ENCODE measurements at regions not wholly inside any gene's neighbourhood (a gene's known extent, or its start where the extent isn't known, plus 50 kb on each side); places are given as distances from the start of the nearest gene placed in this dataset.
"Not testable (repeated sequence)": the region's sequence is repeated elsewhere in the genome, so short reads cannot be mapped to it uniquely, and the experiment has no call there.

DNA sequence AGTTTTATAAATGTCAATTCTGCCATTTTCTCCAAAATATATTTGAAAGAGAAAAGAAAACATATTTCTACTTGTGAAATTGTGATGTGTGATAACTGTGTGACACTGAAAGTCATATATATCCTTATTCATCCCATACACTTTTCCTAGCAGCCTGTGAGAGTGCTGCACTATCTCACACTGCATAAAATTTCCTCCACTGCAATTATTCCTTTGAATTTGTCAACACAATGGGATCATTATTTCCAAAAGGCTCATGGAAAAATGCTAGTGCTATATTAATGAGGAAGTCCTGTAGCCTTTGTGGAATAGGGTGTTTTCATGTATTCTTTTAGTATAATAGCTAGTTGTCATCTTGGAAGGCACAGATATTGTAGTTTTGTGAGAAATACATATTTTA is 504.1 kb downstream of the RPL10L start:
- Histone ChIP-seq H3K4me3 (no peak overlapping the region), H3K27ac (no peak overlapping the region)

- Histone ChIP-seq H3K4me3 (no peak overlapping the region), H3K27ac (no peak overlapping the region)
Measured at GRCh38 chr14:46147024-46147423, 504.6 kb downstream of the RPL10L start.

GRCh38 chr14:46140445-46140844 is 511.1 kb downstream of the RPL10L start:
- Histone ChIP-seq H3K4me3 (no peak overlapping the region), H3K27ac (no peak overlapping the region)

DNA sequence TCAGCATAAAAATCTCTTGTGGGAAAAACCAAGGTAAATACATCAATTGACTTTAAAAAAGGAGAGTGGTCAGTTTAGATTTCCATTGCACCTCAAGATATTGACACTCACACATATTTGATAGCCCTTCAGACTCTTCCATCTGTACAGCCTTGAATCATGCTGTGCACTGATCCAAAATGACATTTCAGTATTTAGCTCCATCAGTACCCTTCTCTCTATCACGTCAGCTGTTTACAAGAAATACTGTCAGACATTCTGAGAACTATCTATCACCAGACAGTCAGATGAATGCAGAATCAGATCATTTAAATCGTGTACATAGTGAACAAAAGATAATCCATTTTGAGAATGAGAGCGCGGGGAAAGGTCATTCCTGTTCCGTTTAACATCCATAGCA is 511.9 kb downstream of the RPL10L start:
- Histone ChIP-seq H3K27ac (no peak overlapping the region), H3K4me3 (no peak overlapping the region)

GRCh38 chr14:46137786-46138185 is 513.8 kb downstream of the RPL10L start:
- no peak overlapping the region for H3K27ac ChIP-seq

GRCh38 chr14:46136456-46136855 is 515.1 kb downstream of the RPL10L start:
- H3K4me3 ChIP-seq: no peak overlapping the region
- H3K27ac ChIP-seq: no peak overlapping the region

More at GRCh38 chr14:46137786-46138185, 513.8 kb downstream of the RPL10L start:
- no peak overlapping the region for H3K4me3 ChIP-seq

DNA sequence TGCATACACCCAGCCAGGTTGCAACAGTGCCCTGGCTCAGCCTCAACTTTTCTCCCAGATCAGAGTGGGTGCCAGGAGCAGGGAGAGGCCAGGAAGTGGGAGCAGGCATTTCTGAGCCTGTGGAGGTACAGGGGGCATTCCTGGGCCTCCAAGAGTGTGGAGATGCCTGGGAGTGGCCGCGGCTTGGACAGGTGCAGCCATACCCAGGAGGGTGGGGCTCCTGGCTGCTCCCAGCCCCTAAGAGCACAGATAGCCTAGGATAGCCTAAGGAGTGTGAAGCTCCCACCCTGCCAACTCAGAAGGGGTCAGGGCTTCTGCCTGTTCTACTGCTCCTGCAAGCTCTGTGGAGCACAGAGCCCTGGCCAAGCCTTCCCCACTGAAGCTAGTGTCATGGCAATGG is 543.4 kb downstream of the RPL10L start:
- no peak overlapping the region for H3K4me3 ChIP-seq
- H3K27ac ChIP-seq: no peak overlapping the region

DNA sequence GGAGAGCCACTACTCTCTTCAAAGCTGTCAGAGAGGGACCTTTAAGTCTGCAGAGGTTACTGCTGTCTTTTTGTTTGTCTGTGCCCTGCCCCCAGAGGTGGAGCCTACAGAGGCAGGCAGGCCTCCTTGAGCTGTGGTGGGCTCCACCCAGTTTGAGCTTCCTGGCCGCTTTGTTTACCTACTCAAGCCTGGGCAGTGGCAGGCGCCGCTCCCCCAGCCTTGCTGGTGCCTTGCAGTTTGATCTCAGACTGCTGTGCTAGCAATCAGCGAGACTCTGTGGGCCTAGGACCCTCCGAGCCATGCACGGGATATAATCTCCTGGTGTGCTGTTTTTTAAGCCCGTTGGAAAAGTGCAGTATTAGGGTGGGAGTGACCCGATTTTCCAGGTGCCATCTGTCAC is 550.7 kb downstream of the RPL10L start:
- not testable (repeated sequence) for H3K4me3 ChIP-seq, H3K27ac ChIP-seq

DNA sequence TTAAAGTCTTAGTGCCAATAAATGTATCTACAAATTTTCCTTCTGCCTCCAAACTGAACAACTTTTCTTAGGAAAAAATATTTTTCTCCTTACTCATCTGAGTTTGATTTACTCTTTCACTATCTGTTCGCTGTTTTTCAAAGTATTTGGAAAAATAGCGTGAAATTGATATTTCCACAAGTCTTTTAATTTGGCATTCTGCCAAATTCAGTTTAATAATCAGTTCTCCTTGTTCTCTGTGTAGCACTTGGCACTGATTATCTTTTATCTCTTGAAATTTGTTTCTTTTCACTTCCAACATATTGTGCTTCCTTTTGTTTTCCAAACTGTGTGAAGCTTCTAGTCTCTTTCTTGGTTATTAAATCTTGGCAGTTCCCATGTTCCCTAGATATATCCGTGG is 559.8 kb downstream of the RPL10L start:
- no peak overlapping the region for H3K27ac ChIP-seq
- no peak overlapping the region for H3K4me3 ChIP-seq

DNA sequence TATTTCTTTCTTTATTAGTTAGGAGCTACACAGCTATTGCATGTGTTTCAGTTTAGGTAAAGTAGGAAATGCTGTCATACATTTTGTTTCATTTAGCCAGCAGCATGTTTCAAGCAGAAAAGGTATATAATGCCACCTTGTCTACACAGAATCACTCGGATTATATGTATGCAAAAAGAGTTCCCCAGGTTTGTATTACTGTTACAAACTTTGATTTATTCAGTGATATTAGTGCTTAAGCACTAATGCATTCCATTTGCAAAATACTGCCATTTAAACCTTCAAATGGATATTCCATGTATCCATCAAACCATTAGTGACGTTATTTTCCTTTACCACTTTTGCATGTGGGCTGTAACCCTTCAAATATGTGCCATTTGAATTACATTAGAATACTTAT is 564.0 kb downstream of the RPL10L start:
- Histone ChIP-seq H3K27ac (no peak overlapping the region), H3K4me3 (no peak overlapping the region)

DNA sequence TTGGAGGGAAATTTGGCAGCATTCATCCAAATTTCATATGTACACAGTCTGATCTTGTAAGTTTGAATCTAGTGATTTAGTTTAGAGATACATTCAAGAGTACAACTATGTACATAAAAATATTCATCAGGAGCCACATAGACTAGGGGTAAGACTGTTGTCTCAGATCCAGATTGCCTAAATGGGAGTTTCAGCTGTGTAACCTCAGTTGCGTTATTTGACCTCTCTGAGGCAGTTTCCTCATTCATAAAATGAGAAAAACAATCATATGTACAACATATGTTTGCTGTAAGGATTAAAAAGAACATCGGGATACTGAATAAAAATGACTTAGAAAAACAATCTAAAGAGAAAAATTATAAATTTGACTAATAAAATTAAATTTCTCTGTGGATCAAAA is 577.5 kb downstream of the RPL10L start:
- no peak overlapping the region for H3K27ac ChIP-seq
- H3K4me3 ChIP-seq: no peak overlapping the region

GRCh38 chr14:46063872-46064271 is 587.7 kb downstream of the RPL10L start:
- H3K4me3 ChIP-seq: no peak overlapping the region

GRCh38 chr14:46058964-46059563 is 592.5 kb downstream of the RPL10L start:
- Histone ChIP-seq H3K4me3 (no peak overlapping the region), H3K27ac (peak overlapping the region in 1 of 21 experiments; percentile 30)

More at GRCh38 chr14:46063872-46064271, 587.7 kb downstream of the RPL10L start:
- no peak overlapping the region for H3K27ac ChIP-seq

DNA sequence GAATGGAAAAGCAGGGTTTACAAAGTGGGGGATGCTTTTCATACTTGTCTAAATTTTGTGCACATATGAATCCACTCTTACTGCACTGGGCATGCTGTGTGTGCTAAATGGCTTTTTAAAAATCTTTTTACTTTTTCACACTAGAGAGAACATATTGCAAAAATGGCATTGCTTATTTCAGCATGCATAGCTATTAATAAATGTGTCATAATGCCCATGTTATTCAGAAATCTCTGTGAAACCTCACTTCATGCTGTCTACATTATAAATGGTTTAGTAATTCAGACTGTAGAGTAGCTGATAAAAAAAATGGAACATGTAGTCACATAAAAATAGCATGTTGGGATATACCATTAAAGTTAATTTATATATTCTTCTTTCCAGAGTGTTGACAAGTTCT is 593.8 kb downstream of the RPL10L start:
- no peak overlapping the region for H3K4me3 ChIP-seq

GRCh38 chr14:46054526-46054925 is 597.1 kb downstream of the RPL10L start:
- Histone ChIP-seq H3K4me3 (no peak overlapping the region), H3K27ac (no peak overlapping the region)

More for the DNA sequence above, 593.8 kb downstream of the RPL10L start:
- H3K27ac ChIP-seq: no peak overlapping the region

GRCh38 chr14:46053221-46053620 is 598.4 kb downstream of the RPL10L start:
- no peak overlapping the region for H3K4me3 ChIP-seq

GRCh38 chr14:46051796-46052195 is 599.8 kb downstream of the RPL10L start:
- Histone ChIP-seq H3K4me3 (no peak overlapping the region), H3K27ac (no peak overlapping the region)

More at GRCh38 chr14:46053221-46053620, 598.4 kb downstream of the RPL10L start:
- H3K27ac ChIP-seq: no peak overlapping the region

DNA sequence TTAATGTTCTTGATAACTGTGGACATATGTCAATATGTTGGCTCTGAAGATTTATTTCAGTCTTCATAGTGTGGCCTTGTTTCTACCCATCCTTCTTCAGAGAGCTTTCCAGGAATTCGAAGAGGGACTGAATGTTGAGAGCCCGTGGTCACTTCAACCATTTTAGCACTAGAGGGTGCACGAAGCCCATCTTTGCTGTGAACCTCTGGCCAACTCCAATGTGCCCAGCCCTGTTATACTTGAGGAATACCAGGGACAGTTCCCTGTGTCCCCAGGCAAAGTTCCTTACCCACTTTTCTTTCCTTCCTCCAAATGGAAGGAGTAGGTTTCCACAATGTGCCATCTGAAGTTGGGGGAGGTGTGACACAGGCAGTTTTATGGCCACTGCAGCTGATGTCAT is 603.5 kb downstream of the RPL10L start:
- Histone ChIP-seq H3K4me3 (no peak overlapping the region), H3K27ac (no peak overlapping the region)

DNA sequence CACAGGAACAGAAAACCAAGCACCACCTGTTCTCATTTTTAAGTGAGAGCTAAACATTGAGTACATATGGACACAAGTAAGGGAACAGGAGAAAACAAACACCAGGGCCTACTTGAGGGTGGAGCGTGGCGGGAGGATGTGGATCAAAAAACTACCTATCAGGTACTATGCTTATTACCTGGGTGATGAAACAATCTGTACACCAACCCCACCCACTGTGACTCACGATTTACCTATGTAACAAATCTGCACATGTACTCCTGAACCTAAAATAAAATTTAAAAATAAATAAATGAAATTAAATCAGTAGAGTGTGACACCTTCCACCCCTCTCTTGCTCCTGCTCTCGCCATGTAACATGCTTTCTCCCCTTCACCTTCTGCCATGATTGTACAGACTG is 615.5 kb downstream of the RPL10L start:
- no peak overlapping the region for H3K27ac ChIP-seq
- H3K4me3 ChIP-seq: no peak overlapping the region

DNA sequence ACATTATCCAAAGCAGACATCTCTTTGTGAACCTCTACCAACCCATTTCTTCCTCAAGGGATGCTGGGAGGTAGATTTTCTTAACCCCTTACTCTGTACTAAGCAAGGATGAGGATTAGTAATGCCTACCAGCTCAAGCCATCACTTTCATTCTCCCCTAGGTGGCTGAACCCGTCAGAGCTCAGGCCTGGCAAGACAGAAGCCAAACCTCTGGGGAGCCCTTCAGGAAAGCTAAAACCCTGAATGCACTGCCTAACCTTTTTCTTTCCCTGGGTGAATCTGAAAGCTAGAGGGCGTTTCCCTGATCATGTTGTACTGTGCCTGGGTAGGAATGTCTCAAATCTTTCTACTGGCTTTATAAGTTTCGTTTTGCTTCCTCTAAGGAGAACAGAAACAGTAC is 617.3 kb downstream of the RPL10L start:
- Histone ChIP-seq H3K4me3 (no peak overlapping the region), H3K27ac (no peak overlapping the region)

GRCh38 chr14:46018846-46019420 is 632.6 kb downstream of the RPL10L start:
- H3K27ac ChIP-seq: no peak overlapping the region
- no peak overlapping the region for H3K4me3 ChIP-seq

DNA sequence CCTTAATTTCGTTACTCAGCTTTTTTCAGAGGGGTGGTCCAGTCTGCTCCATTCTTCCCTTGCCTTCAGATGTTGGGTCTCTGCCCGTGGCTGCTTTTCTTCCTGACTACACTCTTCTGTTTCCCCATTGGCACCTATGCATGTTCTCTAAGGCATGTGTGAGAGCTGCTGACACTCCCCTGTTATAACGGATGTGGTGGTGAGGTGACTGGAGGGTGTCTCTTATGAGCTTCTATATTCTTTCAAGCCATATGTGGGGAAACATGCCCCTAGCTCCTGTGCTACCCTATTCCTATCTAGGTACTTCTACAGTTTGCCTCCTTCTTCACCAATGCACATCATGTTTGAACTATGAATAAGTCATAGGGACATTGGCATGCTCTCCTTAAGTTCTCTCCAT is 643.2 kb downstream of the RPL10L start:
- Histone ChIP-seq H3K27ac (no peak overlapping the region), H3K4me3 (no peak overlapping the region)
